C4-2B (cell line): ENCODE measurements at regions not wholly inside any gene's neighbourhood (a gene's known extent, or its start where the extent isn't known, plus 50 kb on each side); places are given as distances from the start of the nearest gene placed in this dataset.

Source experiments
- H3K27ac ChIP-seq: fragments of 450-650 bp; 2 replicates; pipeline ENCODE4 v1.5.1; 2017
- ZFX ChIP-seq: fragments of 450-650 bp; IDR thresholded peaks from 2 replicates; pipeline ENCODE4 v1.6.1; 2017
- TF ChIP-seq, protein P1 (sequence below): fragments of 450-650 bp; conservative IDR thresholded peaks from 2 replicates; pipeline ENCODE4 v1.5.1; 2017; ENCODE audit warnings: mild to moderate bottlenecking

DNA sequence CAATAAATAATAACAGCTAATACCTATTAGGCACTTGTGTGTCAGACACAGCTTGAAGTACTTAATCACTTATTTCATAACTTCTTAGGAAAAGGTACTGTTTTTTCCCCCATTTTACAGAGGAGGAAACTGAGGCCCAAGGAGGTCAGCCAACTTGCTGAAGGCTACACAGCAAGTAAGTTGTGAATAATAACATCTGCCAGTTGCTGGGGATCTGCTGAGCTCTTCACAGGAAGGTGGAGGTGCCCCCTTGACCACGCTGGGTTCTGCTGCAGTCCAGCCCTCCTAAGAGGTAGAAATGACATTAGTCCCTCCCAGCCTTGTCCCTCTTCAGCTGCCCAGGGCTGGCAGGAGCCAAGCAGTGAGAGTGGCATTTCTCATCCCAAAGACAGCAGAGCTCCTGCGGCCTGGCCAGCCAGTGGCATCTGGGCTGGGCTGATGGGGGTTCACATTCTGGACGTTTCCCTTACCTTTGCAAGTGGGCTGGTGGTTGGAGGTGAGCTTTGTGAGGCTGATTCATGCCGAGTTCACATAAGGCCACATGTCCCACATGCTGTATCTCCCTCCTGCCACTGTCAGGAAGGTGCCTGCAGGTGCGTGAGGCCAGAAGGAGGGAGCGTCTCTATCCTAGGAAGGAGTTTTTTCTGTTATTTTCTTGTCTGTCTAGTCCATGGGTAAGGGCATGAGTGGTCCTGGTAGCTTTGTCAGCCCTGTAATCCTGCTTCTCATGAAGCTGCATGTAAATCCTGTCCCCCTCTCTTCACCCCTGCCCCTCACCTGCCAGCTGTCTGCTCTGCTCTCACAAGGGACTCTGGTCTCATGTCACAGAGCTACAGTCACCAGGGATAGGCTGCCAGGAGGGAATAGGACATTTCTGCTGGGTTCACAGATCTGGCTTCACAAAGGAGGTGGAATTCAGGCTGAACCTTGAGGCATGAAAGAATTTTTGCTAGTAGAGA lies 171.7 kb downstream of the MACROH2A1 start:
- H3K27ac ChIP-seq, result no peak overlapping the region
- TF ChIP-seq ZFX, result no peak
- TF ChIP-seq, protein P1, sequence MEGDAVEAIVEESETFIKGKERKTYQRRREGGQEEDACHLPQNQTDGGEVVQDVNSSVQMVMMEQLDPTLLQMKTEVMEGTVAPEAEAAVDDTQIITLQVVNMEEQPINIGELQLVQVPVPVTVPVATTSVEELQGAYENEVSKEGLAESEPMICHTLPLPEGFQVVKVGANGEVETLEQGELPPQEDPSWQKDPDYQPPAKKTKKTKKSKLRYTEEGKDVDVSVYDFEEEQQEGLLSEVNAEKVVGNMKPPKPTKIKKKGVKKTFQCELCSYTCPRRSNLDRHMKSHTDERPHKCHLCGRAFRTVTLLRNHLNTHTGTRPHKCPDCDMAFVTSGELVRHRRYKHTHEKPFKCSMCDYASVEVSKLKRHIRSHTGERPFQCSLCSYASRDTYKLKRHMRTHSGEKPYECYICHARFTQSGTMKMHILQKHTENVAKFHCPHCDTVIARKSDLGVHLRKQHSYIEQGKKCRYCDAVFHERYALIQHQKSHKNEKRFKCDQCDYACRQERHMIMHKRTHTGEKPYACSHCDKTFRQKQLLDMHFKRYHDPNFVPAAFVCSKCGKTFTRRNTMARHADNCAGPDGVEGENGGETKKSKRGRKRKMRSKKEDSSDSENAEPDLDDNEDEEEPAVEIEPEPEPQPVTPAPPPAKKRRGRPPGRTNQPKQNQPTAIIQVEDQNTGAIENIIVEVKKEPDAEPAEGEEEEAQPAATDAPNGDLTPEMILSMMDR, result no peak

DNA sequence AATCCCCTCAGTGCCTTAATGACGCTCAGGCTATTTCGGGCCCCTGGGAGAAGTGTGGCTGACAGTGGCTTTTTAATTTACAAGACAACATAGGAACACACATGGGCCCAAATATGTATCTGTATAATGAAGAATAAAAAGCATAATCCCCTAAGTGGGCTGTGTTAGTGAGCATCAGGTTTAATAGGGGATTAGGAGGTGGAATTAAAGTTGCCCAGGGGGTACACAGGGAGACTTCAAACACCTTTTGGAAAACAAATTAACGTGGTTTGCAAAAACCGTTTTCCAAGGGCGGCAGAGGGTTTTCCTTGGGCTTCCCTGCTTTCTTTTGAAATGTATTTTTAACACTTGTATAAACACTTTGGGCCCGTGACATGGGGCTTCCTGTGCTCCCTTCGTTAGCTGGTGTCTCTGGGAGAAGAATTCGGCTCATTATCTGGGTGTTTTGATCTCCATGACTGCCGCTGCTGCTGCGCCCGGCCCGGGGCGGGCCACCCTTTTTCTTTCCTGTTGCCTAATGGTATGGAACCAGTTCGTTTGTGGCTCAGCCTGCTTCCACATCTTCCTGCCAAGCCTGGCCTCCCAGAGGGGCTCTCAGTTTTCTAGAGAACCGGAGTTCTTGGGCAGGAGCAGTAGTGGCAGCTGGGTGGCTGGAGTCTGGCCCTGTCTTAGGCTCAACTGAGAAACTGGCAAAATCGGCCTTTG lies 173.0 kb downstream of the MACROH2A1 start:
- H3K27ac ChIP-seq, result no peak overlapping the region
- TF ChIP-seq, protein P1, result no peak
- no peak for TF ChIP-seq ZFX

DNA sequence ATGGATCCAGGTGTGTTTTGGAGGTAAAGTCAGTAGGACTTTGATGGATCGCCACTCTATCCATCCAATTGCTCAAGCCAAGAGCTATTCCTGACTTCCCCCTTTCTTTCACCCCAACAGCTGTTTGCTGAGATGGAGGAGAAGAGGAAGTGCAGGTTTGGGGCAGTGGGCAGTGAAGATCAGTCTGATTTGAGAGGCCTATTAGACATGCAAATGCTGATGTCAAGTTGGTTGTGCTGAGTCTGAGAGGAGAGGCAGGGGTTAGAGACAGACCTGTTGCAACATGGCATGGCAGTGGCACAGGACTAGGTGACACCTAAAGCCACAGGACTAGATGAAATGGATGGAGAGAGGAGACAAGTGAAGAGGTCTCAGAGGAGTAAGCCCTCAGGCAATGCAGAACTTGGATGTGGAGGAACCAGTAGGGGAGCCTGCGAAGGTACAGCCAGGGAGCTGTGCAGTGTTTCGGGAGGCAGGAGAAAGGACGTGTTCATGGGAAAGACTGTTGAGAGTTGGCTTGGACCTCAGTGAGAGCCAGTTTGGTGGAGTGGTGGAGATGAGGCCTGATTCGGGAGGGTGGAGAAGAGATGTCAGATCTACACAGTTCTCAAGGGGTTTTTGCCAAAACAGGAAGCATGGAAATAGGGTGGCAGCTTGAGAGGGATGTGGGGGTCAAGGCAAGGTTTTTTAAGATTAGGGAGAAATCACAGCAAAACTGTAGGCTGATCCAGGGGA lies 175.0 kb downstream of the MACROH2A1 start:
- TF ChIP-seq, protein P1, result no peak
- TF ChIP-seq ZFX, result no peak
- no peak overlapping the region for H3K27ac ChIP-seq

DNA sequence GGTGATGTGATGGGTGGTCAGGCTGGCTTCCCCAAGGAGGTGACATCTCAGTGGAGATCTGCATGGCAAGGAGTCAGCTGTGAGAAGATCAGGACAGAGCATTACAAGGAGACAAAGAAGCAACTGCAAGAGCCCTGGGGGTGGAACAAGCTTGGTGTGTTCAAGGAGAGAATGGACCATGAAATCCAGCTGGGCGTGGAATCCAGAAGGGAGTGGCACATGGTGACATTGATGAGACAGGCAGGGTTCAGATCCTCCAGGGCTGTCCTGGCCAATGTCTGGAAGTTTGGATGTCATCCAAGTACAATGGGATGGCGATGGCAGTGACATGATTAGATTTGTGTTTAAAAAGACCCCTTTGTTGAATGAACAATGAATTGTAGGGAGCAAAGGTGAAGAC lies 175.6 kb downstream of the MACROH2A1 start:
- no peak overlapping the region for H3K27ac ChIP-seq
- TF ChIP-seq ZFX, result no peak
- TF ChIP-seq, protein P1, result no peak

DNA sequence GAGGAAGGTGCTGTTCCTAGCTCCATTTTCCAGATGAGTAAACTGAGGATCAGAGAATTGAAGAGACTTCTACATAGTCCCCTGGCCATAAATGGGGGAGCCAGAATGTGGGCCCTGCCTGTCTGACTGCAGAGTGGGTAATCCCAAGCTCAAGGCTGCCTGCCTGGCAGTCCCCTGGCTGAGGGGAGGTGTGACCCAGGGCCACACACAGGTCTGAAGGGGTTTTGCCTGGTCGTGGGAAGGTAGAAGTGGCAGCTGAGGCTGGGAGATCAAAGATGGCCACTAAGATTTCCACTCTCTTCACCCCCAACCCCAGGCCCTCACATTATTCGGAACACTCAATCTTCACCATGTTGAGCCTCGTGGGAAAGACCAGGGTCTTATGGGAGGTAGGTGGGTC lies 176.3 kb downstream of the MACROH2A1 start:
- H3K27ac ChIP-seq, result no peak overlapping the region
- no peak for TF ChIP-seq ZFX
- TF ChIP-seq, protein P1, result no peak

DNA sequence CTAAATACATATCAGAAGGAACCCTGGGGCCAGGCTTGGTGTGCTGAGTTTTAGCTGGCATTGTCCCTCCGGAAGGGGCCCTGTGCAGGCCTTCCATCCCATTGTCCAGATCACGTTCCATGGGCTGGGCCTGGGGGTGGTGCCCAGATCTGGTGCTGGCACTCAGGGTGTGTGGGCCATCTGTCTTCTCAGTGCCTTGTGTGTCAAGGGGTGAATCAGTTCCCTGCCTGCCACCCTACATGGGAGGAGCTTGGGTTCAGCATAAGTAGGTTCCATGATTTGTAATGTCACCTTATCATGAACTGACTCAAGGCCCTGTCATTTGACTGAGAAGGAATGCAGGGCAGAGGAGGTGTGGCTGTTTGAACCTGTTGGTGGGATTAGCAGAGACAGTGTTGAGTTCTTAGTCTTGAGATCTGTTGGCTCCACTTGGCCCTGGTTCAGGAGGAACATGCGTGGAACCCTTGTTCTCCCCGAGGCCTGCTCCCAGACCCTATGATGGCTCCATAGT lies 176.8 kb downstream of the MACROH2A1 start:
- H3K27ac ChIP-seq, result no peak overlapping the region
- TF ChIP-seq, protein P1, result no peak
- TF ChIP-seq ZFX, result no peak
